ENCODE measurements at regions not wholly inside any gene's neighbourhood (a gene's known extent, or its start where the extent isn't known, plus 50 kb on each side); places are given as distances from the start of the nearest gene placed in this dataset.

DNA sequence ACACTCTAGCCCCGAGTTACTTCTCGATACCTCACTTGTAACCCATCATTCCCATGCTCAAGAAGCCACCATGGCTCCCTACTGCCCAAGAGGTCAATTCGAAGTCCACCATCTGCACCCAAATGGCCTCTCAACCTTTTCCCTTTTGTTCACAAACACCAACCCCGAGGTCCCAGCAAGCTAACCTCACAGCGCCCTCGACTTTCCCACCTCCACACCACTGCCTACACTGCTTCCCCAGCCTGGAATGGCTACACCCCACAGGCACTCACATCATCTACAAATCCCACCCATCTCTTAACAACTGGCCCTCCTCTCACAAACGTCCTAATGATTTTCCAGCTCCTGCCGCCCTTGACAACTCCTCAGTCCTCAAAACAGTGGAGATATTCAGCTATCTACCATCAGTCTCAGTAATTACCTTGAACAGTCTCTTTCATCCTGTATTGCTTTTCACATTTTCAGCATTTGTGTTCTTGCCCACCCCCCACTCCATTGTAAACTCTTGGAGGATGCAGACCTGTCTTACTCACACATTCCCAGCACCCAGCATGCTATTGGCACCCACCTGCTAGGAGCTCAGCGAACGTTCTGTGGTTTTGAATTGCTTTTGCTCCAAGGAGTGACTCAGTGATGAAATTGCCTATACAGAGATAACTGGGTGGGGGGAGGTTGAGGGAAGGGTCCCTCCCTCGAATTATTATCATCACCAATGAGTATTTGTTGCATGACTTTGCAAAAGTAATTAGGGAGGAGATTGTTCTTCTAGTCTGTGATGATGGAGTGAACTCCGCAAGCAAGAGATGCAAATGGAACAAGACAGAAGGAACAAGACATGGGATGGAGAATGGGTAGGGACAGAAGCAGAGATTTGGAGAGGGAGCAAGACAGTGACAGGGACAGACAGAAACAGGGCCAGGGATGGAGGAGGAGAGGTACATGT lies 106.8 kb downstream of the CYP26B1 start:
- Histone ChIP-seq H3K79me2 (ENCODE audit: control insufficient read depth, insufficient read depth, low read length, poor library complexity) (no peaks in the 10 kb centered on the region), H3K4me2 (ENCODE audit: low read length) (no peak overlapping the region), H3K9ac (ENCODE audit: low read length) (no peak overlapping the region), H3K9me3 (ENCODE audit: insufficient read depth, low read depth, low read length) (no peaks in the 10 kb centered on the region), H3K36me3 (ENCODE audit: control insufficient read depth in 1 of 2, insufficient read depth in 2 of 2, low read length in 2 of 2) (no peaks in the 10 kb centered on the region), H3K27ac (ENCODE audit: low read depth, low read length) (no peak overlapping the region), H3K14ac (ENCODE audit: low read length) (no peak overlapping the region), H4K8ac (ENCODE audit: low read depth, low read length) (no peak overlapping the region), H2AK5ac (ENCODE audit: low read length) (no peak overlapping the region), H3K4me1 (ENCODE audit: control insufficient read depth in 1 of 2, insufficient read depth in 2 of 2, low read length in 2 of 2) (peaks cover 0 to 4% of the 10 kb centered on the region in 2 experiments), H2BK5ac (ENCODE audit: low read depth, low read length, poor library complexity) (no peak overlapping the region), H3K18ac (ENCODE audit: low read length) (no peak overlapping the region), H4K12ac (ENCODE audit: low read depth, low read length) (no peak overlapping the region), H2BK12ac (ENCODE audit: low read length) (no peak overlapping the region), H3K27me3 (ENCODE audit: insufficient read depth, low read length) (no peaks in the 10 kb centered on the region), H3K79me1 (ENCODE audit: low read length) (no peaks in the 10 kb centered on the region), H2AFZ (ENCODE audit: insufficient read depth, low read length, poor library complexity) (no peak overlapping the region), H4K91ac (ENCODE audit: low read depth, low read length) (no peak overlapping the region), H2BK120ac (ENCODE audit: insufficient read depth, low read length, poor library complexity) (no peak overlapping the region), H3K23ac (ENCODE audit: low read length) (no peak overlapping the region), H3K4me3 (ENCODE audit: low read depth, low read length) (no peak overlapping the region), H3K4ac (ENCODE audit: low read depth, low read length) (no peak overlapping the region)
- WGBS (ENCODE audit: extremely low coverage, insufficient coverage, insufficient read length) = no CpG with 5 or more reads among the region's 12 CpGs
- DNase-seq = no peak

GRCh38 chr2:72038524-72038923 lies 109.1 kb downstream of the CYP26B1 start:
- Histone ChIP-seq H3K79me1 (ENCODE audit: low read length) (no peaks in the 10 kb centered on the region), H4K8ac (ENCODE audit: low read depth, low read length) (no peak overlapping the region), H2AFZ (ENCODE audit: insufficient read depth, low read length, poor library complexity) (no peak overlapping the region), H3K18ac (ENCODE audit: low read length) (no peak overlapping the region), H2BK120ac (ENCODE audit: insufficient read depth, low read length, poor library complexity) (no peak overlapping the region), H3K4me1 (ENCODE audit: control insufficient read depth in 1 of 2, insufficient read depth in 2 of 2, low read length in 2 of 2) (peaks cover 0 to 4% of the 10 kb centered on the region in 2 experiments), H2BK5ac (ENCODE audit: low read depth, low read length, poor library complexity) (no peak overlapping the region), H3K9me3 (ENCODE audit: insufficient read depth, low read depth, low read length) (no peaks in the 10 kb centered on the region), H2AK5ac (ENCODE audit: low read length) (no peak overlapping the region), H3K9ac (ENCODE audit: low read length) (no peak overlapping the region), H4K91ac (ENCODE audit: low read depth, low read length) (no peak overlapping the region), H3K4ac (ENCODE audit: low read depth, low read length) (no peak overlapping the region), H4K12ac (ENCODE audit: low read depth, low read length) (no peak overlapping the region), H3K23ac (ENCODE audit: low read length) (no peak overlapping the region), H3K79me2 (ENCODE audit: control insufficient read depth, insufficient read depth, low read length, poor library complexity) (no peaks in the 10 kb centered on the region), H2BK12ac (ENCODE audit: low read length) (no peak overlapping the region), H3K27me3 (ENCODE audit: insufficient read depth, low read length) (no peaks in the 10 kb centered on the region), H3K4me3 (ENCODE audit: low read depth, low read length) (no peak overlapping the region), H3K36me3 (ENCODE audit: control insufficient read depth in 1 of 2, insufficient read depth in 2 of 2, low read length in 2 of 2) (no peaks in the 10 kb centered on the region), H3K4me2 (ENCODE audit: low read length) (no peak overlapping the region), H3K14ac (ENCODE audit: low read length) (no peak overlapping the region), H3K27ac (ENCODE audit: low read depth, low read length) (no peak overlapping the region)
- DNase-seq = no peak
- no CpG with 5 or more reads among the region's 5 CpGs for WGBS (ENCODE audit: extremely low coverage, insufficient coverage, insufficient read length)

GRCh38 chr2:72037261-72037666 lies 110.4 kb downstream of the CYP26B1 start:
- no peaks in the 10 kb centered on the region for H3K9me3 ChIP-seq (ENCODE audit: insufficient read depth, low read depth, low read length)
- H4K8ac ChIP-seq (ENCODE audit: low read depth, low read length) = no peak overlapping the region
- no peaks in the 10 kb centered on the region for H3K27me3 ChIP-seq (ENCODE audit: insufficient read depth, low read length)
- no peak overlapping the region for H3K4me2 ChIP-seq (ENCODE audit: low read length)
- no peak overlapping the region for H4K91ac ChIP-seq (ENCODE audit: low read depth, low read length)
- H2AFZ ChIP-seq (ENCODE audit: insufficient read depth, low read length, poor library complexity) = no peak overlapping the region
- H3K23ac ChIP-seq (ENCODE audit: low read length) = no peak overlapping the region
- H3K4me1 ChIP-seq (ENCODE audit: control insufficient read depth in 1 of 2, insufficient read depth in 2 of 2, low read length in 2 of 2) = peaks cover 0 to 8% of the 10 kb centered on the region in 2 experiments
- no peaks in the 10 kb centered on the region for H3K79me1 ChIP-seq (ENCODE audit: low read length)
- WGBS (ENCODE audit: extremely low coverage, insufficient coverage, insufficient read length) = no CpG with 5 or more reads among the region's 5 CpGs
- H3K4me3 ChIP-seq (ENCODE audit: low read depth, low read length) = no peak overlapping the region
- H3K9ac ChIP-seq (ENCODE audit: low read length) = no peak overlapping the region
- H3K27ac ChIP-seq (ENCODE audit: low read depth, low read length) = no peak overlapping the region
- no peak overlapping the region for H4K12ac ChIP-seq (ENCODE audit: low read depth, low read length)
- no peak overlapping the region for H2BK12ac ChIP-seq (ENCODE audit: low read length)
- H2BK120ac ChIP-seq (ENCODE audit: insufficient read depth, low read length, poor library complexity) = no peak overlapping the region
- H3K4ac ChIP-seq (ENCODE audit: low read depth, low read length) = no peak overlapping the region
- H3K36me3 ChIP-seq (ENCODE audit: control insufficient read depth in 1 of 2, insufficient read depth in 2 of 2, low read length in 2 of 2) = no peaks in the 10 kb centered on the region
- no peak overlapping the region for H3K14ac ChIP-seq (ENCODE audit: low read length)
- H3K79me2 ChIP-seq (ENCODE audit: control insufficient read depth, insufficient read depth, low read length, poor library complexity) = no peaks in the 10 kb centered on the region
- no peak for DNase-seq
- no peak overlapping the region for H2AK5ac ChIP-seq (ENCODE audit: low read length)
- H2BK5ac ChIP-seq (ENCODE audit: low read depth, low read length, poor library complexity) = no peak overlapping the region
- H3K18ac ChIP-seq (ENCODE audit: low read length) = no peak overlapping the region

- Histone ChIP-seq H3K18ac (ENCODE audit: low read length) (no peak overlapping the region), H2BK5ac (ENCODE audit: low read depth, low read length, poor library complexity) (no peak overlapping the region), H4K8ac (ENCODE audit: low read depth, low read length) (no peak overlapping the region), H3K4me2 (ENCODE audit: low read length) (no peak overlapping the region), H2AK5ac (ENCODE audit: low read length) (no peak overlapping the region), H3K27me3 (ENCODE audit: insufficient read depth, low read length) (no peaks in the 10 kb centered on the region), H3K14ac (ENCODE audit: low read length) (no peak overlapping the region), H3K36me3 (ENCODE audit: control insufficient read depth in 1 of 2, insufficient read depth in 2 of 2, low read length in 2 of 2) (no peaks in the 10 kb centered on the region), H2BK12ac (ENCODE audit: low read length) (no peak overlapping the region), H3K79me1 (ENCODE audit: low read length) (no peaks in the 10 kb centered on the region), H3K4me3 (ENCODE audit: low read depth, low read length) (no peak overlapping the region), H2AFZ (ENCODE audit: insufficient read depth, low read length, poor library complexity) (no peak overlapping the region), H3K23ac (ENCODE audit: low read length) (no peak overlapping the region), H4K12ac (ENCODE audit: low read depth, low read length) (no peak overlapping the region), H3K79me2 (ENCODE audit: control insufficient read depth, insufficient read depth, low read length, poor library complexity) (no peaks in the 10 kb centered on the region), H3K9ac (ENCODE audit: low read length) (no peak overlapping the region), H3K4ac (ENCODE audit: low read depth, low read length) (no peak overlapping the region), H3K4me1 (ENCODE audit: control insufficient read depth in 1 of 2, insufficient read depth in 2 of 2, low read length in 2 of 2) (peaks cover 1 to 11% of the 10 kb centered on the region in 2 experiments), H4K91ac (ENCODE audit: low read depth, low read length) (no peak overlapping the region), H2BK120ac (ENCODE audit: insufficient read depth, low read length, poor library complexity) (no peak overlapping the region), H3K9me3 (ENCODE audit: insufficient read depth, low read depth, low read length) (no peaks in the 10 kb centered on the region), H3K27ac (ENCODE audit: low read depth, low read length) (no peak overlapping the region)
- DNase-seq = no peak
- no CpG with 5 or more reads among the region's 6 CpGs for WGBS (ENCODE audit: extremely low coverage, insufficient coverage, insufficient read length)
Observed at GRCh38 chr2:72036595-72036994, 111.1 kb downstream of the CYP26B1 start.
